VCaP (cell line): ENCODE measurements at regions not wholly inside any gene's neighbourhood (a gene's known extent, or its start where the extent isn't known, plus 50 kb on each side); places are given as distances from the start of the nearest gene placed in this dataset.

ENCODE experiments used
- H3K27ac ChIP-seq: fragments of 450-650 bp; 2 replicates; pipeline ENCODE4 v1.5.1; 2017
- TF ChIP-seq, protein P1 (sequence below): fragments of 450-650 bp; conservative IDR thresholded peaks from 2 replicates; pipeline ENCODE4 v1.5.1; 2017; ENCODE audit warnings: mild to moderate bottlenecking, moderate library complexity

DNA sequence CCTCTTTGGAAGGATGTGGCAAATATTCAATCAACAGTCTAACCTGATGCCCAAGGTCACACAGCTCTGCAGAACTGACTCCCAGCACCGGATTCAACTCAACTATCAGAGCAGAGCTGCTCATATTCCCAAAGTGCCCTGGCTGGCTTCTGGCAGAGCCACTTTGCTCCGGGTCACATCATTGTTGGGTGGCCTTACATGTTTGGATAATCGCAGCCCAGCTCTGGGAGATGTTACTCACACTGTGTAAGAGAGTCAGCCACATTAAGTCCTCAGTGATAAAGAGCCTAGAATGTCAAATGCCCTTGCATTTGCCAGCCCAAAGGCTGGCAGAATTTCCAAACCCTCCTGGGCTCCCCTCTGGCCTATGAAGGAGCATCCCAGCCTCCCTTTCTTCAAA lies 79.8 kb upstream of the PDE1C start:
- H3K27ac ChIP-seq, result no peak overlapping the region
- TF ChIP-seq, protein P1, sequence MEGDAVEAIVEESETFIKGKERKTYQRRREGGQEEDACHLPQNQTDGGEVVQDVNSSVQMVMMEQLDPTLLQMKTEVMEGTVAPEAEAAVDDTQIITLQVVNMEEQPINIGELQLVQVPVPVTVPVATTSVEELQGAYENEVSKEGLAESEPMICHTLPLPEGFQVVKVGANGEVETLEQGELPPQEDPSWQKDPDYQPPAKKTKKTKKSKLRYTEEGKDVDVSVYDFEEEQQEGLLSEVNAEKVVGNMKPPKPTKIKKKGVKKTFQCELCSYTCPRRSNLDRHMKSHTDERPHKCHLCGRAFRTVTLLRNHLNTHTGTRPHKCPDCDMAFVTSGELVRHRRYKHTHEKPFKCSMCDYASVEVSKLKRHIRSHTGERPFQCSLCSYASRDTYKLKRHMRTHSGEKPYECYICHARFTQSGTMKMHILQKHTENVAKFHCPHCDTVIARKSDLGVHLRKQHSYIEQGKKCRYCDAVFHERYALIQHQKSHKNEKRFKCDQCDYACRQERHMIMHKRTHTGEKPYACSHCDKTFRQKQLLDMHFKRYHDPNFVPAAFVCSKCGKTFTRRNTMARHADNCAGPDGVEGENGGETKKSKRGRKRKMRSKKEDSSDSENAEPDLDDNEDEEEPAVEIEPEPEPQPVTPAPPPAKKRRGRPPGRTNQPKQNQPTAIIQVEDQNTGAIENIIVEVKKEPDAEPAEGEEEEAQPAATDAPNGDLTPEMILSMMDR, result no peak

DNA sequence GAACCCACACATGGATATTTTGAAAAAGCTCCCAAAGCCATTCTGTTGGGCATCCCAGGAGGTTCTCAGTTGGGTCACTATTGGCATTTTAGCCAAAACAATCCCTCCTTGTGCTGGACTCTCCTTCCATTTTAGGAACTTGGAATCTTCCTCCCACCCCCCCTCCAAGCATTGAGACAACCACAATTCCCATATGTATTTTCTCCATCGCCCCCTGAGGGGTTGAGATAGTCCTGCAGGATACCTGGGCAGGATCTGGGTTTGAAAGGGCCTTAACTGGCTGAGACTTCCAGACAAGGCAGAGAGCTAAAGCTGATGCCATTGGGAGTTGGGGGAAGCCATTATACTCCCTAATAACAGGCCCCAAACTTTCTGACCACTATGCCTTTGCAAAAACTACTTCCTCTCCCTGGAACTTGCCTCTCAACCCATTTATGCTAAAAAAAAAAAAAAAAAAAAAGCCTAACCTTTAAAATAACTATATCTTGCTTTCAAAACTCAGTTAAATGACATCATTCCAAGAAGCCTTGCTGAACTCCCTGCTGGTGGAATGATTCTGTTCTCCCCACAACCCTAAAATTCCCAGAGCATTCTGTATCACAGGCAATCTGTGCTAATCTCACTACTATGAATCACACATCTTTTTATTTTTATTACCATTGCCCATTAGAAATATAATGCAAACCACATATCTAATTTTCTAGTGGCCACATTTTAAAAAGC lies 77.5 kb upstream of the PDE1C start:
- no peak overlapping the region for H3K27ac ChIP-seq
- TF ChIP-seq, protein P1, result no peak

DNA sequence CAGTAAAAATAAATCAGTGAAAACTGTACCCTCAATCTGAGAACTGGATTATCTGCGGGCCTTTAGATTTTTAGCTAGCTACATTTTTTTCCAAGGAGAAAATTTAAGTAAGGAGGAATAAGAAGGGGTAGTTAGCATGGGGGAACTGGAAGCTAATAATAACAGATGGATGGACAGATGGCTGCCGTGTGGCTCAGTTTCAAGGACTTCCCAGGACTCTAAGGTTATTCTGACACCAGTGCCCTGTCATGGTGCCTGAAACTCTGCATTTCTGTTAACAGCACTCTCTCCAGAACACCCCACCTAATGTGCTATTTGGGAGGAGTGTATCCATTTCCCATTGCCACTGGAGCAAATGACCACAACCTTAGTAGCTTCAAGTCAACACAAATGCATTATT lies 75.7 kb upstream of the PDE1C start:
- TF ChIP-seq, protein P1, result no peak

DNA sequence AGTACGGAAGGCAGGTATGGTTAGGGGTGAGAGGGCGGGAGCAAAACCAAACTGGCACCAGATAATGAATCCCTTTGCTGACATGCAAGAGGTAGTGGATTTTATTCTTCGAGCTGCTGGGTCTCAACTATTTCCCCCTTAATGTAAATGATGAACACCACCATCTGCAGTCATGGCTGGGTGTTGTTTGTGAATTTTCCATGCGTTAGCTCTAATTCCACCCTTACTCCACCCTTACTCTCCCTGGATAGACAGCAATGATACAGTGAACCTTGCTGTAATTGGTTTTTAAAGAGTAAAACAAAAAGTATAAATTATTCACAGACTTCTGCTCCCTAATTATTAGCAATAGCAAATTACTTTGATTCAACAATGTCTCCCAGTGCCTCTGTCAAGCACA lies 74.5 kb upstream of the PDE1C start:
- no peak overlapping the region for H3K27ac ChIP-seq
- TF ChIP-seq, protein P1, result no peak

More for the DNA sequence above, 75.7 kb upstream of the PDE1C start:
- H3K27ac ChIP-seq, result no peak overlapping the region

DNA sequence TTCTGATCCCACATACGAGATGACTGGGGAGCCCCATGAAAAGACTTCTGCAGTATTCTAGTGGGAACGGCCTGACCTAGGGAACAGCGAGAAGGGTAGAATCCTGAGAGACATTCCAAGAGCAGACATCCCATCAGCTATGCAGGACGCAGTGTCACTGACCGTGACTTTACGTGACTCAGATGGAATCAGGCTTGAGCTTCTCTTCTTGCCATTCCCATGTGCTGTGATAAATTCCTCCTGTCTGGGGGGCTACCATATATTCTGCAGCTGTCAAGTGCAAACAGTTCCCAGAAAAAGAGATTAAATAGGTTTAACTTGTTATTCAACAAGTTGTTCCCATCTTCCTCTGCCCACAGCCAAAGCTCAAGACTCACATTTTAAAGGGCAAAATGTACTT lies 73.1 kb upstream of the PDE1C start:
- TF ChIP-seq, protein P1, result no peak
- no peak overlapping the region for H3K27ac ChIP-seq

DNA sequence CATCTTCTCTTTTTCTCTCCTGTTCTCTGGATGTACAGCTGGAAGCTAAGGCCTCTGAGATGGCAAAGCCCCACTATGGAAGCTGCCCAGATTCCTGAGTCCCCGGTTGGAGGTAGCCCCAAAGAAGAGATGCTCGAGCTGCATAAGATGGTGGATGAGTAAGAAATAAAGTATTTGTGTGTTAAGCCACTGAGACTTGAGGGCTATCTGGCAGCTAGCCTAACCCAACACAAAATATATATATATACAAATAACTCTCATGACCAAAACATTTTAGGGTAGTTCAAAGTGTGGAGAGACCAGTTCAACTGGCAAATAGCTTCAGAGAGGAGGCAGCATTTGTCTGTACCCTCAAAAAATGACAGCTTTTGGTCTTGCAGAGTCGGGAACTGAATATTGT lies 72.4 kb upstream of the PDE1C start:
- H3K27ac ChIP-seq, result no peak overlapping the region
- TF ChIP-seq, protein P1, result no peak

DNA sequence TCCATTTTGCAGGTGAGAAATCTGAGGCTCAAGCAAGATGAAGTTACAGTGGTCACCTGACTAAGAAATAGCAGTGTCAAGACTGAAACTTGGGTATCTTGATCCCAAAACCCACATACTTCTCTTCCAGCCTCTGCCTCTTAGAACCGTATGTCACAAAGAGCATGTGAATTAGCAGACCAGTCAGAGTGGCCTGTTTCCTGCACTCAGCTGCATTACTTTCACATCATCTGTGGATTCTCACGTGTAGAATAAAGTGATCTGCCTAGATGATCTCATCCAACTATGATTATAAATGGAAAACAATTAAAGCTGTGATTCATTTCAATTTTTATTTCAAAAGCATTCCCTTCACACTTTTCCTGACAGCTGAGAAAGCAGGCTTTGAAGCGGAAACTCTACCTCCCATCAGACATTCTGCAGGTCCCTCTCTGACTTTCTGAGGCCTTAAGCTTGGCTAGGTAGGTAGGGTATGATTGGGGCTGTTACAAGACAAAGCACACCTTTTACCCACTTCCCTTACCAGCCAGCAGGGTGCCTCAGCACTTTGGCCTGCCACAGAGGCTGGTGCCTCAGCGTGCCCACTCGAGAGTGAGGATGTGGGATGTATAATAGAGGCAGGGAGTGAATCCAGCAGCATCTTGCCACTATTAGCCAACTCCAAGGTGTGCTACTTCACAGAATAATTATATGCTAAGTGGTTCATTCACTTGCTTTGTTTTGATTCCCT lies 70.2 kb upstream of the PDE1C start:
- no peak overlapping the region for H3K27ac ChIP-seq
- TF ChIP-seq, protein P1, result no peak
